AG10803 (cell line): ENCODE measurements at regions not wholly inside any gene's neighbourhood (a gene's known extent, or its start where the extent isn't known, plus 50 kb on each side); places are given as distances from the start of the nearest gene placed in this dataset.

Source experiments
- DNase-seq: peaks from one replicate; pipeline ENCODE4 v3.0.0; 2010; ENCODE audit warnings: low read depth
- H3K4me3 ChIP-seq: 2 replicates; pipeline ENCODE4 v1.5.1; 2011; ENCODE audit warnings: mild to moderate bottlenecking, low read length, control low read depth
- TF ChIP-seq, protein P1 (sequence below): conservative IDR thresholded peaks from 2 replicates; pipeline ENCODE4 v1.5.1; 2011; ENCODE audit warnings: mild to moderate bottlenecking, low read length, control low read depth, inconsistent platforms

DNA sequence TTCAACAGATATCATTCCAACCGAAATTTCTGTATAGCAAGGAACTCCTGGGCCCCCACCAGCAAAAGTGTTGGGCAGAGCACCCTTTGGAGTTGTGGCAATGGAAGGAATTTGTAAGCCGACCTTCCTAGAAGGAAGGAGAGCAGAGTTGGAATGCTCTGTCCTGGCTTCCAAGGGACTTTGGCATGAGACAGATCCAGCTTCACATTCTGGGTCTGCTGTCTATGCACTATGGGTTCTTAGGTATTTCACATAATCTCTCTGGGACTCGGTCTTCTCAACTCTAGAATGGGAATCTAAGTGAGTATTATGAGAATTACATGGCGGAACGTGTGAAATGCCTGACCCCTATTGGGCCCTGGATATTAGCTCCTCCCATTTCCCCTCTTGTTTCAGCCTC, 63.2 kb upstream of the MARCHF10 start:
- H3K4me3 ChIP-seq, result no peak overlapping the region
- no peak for DNase-seq
- TF ChIP-seq, protein P1, sequence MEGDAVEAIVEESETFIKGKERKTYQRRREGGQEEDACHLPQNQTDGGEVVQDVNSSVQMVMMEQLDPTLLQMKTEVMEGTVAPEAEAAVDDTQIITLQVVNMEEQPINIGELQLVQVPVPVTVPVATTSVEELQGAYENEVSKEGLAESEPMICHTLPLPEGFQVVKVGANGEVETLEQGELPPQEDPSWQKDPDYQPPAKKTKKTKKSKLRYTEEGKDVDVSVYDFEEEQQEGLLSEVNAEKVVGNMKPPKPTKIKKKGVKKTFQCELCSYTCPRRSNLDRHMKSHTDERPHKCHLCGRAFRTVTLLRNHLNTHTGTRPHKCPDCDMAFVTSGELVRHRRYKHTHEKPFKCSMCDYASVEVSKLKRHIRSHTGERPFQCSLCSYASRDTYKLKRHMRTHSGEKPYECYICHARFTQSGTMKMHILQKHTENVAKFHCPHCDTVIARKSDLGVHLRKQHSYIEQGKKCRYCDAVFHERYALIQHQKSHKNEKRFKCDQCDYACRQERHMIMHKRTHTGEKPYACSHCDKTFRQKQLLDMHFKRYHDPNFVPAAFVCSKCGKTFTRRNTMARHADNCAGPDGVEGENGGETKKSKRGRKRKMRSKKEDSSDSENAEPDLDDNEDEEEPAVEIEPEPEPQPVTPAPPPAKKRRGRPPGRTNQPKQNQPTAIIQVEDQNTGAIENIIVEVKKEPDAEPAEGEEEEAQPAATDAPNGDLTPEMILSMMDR, result no peak

DNA sequence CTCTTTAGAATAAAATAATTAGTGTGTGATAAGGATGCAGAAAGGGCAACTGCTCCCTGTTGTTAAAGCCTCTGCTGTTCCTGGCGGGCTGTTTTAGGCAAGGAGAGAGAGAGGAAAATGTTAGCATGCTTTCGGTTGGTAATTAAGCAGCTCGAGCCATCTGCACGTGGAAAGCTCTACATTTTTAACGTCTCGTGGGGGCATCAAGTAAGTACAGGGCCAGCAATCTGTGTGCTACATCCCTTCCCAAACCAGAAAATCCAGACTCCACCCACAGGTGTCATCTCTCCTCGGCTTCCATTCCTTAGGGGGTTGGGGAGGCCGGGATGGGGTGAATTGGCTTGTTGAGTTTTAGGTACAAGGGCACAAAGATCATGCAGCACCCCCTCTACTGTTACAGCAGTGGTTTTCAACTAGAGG, 62.4 kb upstream of the MARCHF10 start:
- TF ChIP-seq, protein P1, result no peak
- no peak overlapping the region for H3K4me3 ChIP-seq
- peak; percentile 16 for DNase-seq

DNA sequence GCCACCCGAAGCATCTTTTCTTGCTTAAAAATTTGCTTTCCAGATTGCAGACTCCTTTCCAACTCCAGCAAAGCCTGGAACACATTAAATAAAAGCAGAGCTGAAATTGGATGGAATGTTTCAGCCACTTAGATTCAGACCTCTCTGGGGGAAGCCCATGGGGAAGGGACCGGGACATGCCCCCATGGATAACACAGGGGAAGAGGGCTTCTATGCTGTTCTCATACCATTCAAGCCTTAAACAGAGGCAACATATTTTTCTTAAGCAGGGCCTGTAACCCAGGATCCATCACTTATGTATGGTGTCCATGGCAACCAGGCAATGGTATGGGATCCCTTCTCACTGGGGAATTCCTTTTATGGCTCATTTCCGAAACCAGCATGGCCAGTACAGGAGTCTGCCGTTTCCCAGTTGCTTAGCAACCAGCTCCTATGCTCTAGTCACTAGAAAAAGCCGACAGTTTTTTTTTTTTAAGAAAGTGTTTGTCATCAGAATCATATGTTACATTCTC, 62.0 kb upstream of the MARCHF10 start:
- TF ChIP-seq, protein P1, result no peak
- H3K4me3 ChIP-seq, result no peak overlapping the region
- DNase-seq, result peak; percentile 76

DNA sequence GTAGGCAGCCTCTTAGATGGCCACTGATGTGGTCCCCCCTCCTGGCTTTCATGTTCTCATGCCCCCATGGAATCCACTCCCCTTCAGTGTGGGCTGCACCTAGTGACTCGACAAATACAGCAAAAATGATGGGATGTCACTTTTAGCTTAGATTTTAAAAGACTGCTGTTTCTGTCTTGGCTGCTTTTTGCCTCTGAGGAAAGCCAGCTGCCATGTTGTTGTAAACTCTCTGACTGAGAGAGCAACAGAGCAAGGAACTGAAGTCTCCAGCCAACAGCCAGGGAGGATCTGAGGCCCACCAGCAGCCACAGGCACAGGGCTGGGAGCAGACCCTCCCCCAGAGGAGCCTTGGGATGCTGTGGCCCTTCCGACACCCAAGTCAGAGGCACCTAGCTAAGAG, 60.6 kb upstream of the MARCHF10 start:
- TF ChIP-seq, protein P1, result no peak
- no peak overlapping the region for H3K4me3 ChIP-seq
- no peak for DNase-seq

DNA sequence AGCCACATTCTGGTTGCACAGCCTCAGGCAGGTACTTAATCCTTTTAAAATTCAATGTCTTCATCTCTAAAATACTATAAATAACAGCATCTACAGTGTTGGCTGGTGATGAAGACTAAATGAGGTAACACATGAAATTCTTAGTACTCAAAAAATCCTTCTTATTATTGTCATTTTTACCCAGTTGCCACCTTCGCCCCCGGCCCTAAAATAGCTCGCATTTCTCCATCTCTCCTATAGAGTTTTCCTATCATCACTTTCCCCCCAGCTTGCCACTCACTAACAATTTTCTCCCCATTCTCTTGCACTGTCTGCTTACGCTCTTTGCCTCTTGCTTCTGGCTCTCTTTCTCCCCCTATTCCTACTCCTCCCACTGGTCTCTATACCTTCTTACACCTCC, 59.9 kb upstream of the MARCHF10 start:
- H3K4me3 ChIP-seq, result no peak overlapping the region
- DNase-seq, result no peak
- TF ChIP-seq, protein P1, result no peak

DNA sequence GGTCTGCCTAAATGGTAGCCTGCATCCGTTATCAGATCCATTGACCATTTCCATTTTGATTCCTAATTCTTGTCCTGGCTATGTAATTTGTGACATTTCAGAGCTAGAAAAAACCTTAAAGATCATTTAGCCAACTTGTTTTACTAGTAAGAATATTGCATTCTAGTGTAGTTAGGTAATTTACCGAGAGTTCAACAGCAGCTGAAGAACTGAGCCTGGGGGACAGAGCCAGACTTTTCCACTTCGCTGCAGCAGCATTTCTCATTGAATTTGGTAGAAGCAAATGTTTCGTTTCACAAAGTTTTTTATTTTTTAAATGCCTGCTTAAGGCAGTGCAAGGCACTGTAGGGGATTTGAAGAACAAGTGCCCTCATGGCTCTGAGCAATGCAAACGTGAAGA, 59.2 kb upstream of the MARCHF10 start:
- TF ChIP-seq, protein P1, result no peak
- no peak for DNase-seq
- no peak overlapping the region for H3K4me3 ChIP-seq

DNA sequence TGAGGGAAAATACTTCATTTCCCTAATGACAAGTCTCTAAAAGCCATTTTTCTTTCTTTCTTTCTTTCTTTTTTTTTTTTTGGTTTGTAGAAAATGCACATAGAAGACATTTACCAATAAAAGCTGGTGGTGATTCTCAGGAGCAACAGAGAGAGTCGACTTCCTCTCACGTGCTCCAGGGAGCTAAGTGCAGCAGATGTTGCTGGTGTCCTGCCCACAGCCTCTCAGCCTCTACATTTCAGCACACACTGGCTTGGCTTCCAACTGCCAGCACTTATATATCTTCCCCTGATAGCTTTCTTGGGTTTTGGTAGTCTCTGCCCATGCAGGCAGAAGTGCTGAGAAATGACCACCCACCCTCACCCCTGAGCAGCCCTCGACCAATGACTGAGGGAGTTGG, 58.4 kb upstream of the MARCHF10 start:
- TF ChIP-seq, protein P1, result no peak
- peak; percentile 31 for DNase-seq

More for the DNA sequence above, 58.4 kb upstream of the MARCHF10 start:
- H3K4me3 ChIP-seq, result no peak overlapping the region
